OCI-LY1 (cell line): ENCODE measurements at regions not wholly inside any gene's neighbourhood (a gene's known extent, or its start where the extent isn't known, plus 50 kb on each side); places are given as distances from the start of the nearest gene placed in this dataset.

Experiments
- EZH2 ChIP-seq: fragments of 200-600 bp; sonication (generic), shearing (Covaris generic); IDR thresholded peaks from 2 replicates; pipeline ENCODE4 v1.8.0; 2017; ENCODE audit warnings: borderline replicate concordance, mixed run types, mild to moderate bottlenecking, antibody characterized with exemption, low read length, moderate library complexity, mixed read lengths
- TF ChIP-seq, protein P1 (sequence below): fragments of 200-600 bp; sonication (generic), shearing (Covaris generic); IDR thresholded peaks from 2 replicates; pipeline ENCODE4 v1.5.1; 2017; ENCODE audit warnings: mild to moderate bottlenecking, antibody characterized with exemption, low read length, moderate library complexity, mixed read lengths

DNA sequence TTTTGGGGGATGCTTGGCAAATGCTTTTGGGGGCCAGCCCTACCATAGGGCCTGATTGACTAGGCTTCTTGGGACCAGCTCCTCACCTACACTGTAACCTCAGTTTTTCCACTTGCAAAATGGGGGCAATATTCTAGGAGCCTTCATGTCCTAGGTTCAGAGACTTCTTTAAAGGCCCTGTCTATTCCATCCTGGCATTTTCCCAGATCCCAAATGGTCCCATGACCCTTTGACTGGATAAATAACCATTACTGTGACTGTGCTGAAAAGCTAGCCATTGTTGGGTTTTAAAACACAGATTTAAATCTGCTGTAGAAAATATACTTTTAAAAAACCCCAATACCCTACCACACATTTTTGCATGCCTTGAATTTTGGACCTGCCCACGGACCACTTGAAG is 149.8 kb downstream of the EFNB1 start:
- TF ChIP-seq, protein P1, sequence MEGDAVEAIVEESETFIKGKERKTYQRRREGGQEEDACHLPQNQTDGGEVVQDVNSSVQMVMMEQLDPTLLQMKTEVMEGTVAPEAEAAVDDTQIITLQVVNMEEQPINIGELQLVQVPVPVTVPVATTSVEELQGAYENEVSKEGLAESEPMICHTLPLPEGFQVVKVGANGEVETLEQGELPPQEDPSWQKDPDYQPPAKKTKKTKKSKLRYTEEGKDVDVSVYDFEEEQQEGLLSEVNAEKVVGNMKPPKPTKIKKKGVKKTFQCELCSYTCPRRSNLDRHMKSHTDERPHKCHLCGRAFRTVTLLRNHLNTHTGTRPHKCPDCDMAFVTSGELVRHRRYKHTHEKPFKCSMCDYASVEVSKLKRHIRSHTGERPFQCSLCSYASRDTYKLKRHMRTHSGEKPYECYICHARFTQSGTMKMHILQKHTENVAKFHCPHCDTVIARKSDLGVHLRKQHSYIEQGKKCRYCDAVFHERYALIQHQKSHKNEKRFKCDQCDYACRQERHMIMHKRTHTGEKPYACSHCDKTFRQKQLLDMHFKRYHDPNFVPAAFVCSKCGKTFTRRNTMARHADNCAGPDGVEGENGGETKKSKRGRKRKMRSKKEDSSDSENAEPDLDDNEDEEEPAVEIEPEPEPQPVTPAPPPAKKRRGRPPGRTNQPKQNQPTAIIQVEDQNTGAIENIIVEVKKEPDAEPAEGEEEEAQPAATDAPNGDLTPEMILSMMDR = no peak
- no peak for TF ChIP-seq EZH2
